ENCODE measurements at regions not wholly inside any gene's neighbourhood (a gene's known extent, or its start where the extent isn't known, plus 50 kb on each side); places are given as distances from the start of the nearest gene placed in this dataset.

GRCh38 chr3:187950671-187951070 is 203.3 kb upstream of the LPP start:
- TF ChIP-seq CTCF (IDR thresholded peaks at IDR 0.05; ENCODE audit: low read depth, low read length) (no peak), POLR2A (IDR thresholded peaks at IDR 0.05; ENCODE audit: extremely low read depth, insufficient read length) (no peak), MAX (IDR thresholded peaks at IDR 0.05; ENCODE audit: low read depth, low read length) (no peak)
